ENCODE measurements at regions not wholly inside any gene's neighbourhood (a gene's known extent, or its start where the extent isn't known, plus 50 kb on each side); places are given as distances from the start of the nearest gene placed in this dataset.

DNA sequence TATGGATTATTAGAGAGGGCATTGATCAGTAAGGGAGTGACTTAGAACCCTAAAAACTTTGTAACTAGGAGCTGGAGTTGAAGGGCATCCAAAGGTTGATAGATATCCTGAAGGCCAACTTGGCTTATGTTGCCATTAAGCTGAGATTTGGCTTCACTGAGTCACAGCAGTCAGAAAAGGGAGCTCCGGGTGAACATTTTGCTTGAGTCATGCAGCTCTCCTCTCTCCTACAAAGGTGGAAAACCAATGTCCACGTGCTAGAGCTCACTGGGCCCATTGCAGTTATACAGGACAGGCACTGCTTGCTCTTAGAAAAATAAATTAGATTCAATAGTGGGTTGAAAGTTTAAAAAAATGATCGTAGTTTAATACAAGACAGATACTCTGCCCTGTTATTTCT is 87.3 kb upstream of the LRIG3 start:
- Histone ChIP-seq H3K4me1 (ENCODE audit: insufficient read depth, poor library complexity, severe bottlenecking) (no peaks in the 10 kb centered on the region), H3K4me3 (ENCODE audit: severe bottlenecking) (no peak overlapping the region), H3K27ac (ENCODE audit: poor library complexity, severe bottlenecking) (no peak overlapping the region), H3K36me3 (ENCODE audit: low read depth) (no peaks in the 10 kb centered on the region), H3K9me3 (ENCODE audit: severe bottlenecking) (no peaks in the 10 kb centered on the region), H3K27me3 (ENCODE audit: insufficient read depth, poor library complexity, severe bottlenecking) (no peaks in the 10 kb centered on the region)
- TF ChIP-seq, protein P1, sequence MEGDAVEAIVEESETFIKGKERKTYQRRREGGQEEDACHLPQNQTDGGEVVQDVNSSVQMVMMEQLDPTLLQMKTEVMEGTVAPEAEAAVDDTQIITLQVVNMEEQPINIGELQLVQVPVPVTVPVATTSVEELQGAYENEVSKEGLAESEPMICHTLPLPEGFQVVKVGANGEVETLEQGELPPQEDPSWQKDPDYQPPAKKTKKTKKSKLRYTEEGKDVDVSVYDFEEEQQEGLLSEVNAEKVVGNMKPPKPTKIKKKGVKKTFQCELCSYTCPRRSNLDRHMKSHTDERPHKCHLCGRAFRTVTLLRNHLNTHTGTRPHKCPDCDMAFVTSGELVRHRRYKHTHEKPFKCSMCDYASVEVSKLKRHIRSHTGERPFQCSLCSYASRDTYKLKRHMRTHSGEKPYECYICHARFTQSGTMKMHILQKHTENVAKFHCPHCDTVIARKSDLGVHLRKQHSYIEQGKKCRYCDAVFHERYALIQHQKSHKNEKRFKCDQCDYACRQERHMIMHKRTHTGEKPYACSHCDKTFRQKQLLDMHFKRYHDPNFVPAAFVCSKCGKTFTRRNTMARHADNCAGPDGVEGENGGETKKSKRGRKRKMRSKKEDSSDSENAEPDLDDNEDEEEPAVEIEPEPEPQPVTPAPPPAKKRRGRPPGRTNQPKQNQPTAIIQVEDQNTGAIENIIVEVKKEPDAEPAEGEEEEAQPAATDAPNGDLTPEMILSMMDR (IDR thresholded peaks at IDR 0.05; ENCODE audit: poor library complexity, severe bottlenecking): no peak
- DNase-seq (ENCODE audit: low spot score) (no peak), ATAC-seq (ENCODE audit: low read depth) (no peak)

DNA sequence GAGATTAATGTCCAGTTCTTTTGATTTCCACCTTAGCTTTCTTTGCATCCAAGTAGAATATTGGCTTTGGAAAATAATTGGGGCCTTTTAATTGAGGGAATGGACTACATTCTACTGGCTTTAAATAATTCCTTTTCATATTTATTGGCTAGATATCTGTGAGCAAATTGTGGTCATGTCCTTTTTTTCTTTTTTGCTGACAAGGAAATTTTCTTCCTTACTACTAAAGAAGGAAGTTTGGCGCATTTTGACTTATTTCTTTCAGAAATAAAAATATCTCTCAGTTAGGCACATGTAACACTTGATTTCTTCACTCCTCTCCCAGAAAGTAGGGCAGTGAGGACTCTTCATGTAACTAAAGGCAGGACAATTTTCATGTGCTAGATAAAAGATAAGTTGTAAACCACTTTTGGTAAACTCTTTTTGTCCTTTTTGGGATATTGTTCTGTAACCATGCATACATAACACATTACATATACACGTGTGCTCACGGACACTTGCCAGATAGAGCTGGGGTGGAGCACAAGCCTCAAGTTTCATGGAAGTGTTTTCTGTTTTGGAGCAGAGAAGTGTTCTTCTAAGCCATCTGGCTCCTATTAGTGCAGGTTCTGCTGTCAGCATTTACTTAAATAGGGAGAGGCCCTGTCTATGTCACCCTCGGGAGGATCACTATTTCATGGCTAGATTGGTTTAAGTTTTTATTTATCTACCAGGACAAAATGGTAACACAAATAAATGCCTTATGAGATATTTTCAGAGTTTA is 85.1 kb upstream of the LRIG3 start:
- no peaks in the 10 kb centered on the region for H3K4me1 ChIP-seq (ENCODE audit: insufficient read depth, poor library complexity, severe bottlenecking)
- no peaks in the 10 kb centered on the region for H3K36me3 ChIP-seq (ENCODE audit: low read depth)
- ATAC-seq (ENCODE audit: low read depth) (no peak), DNase-seq (ENCODE audit: low spot score) (no peak)
- H3K4me3 ChIP-seq (ENCODE audit: severe bottlenecking): no peak overlapping the region
- H3K27ac ChIP-seq (ENCODE audit: poor library complexity, severe bottlenecking): no peak overlapping the region
- no peaks in the 10 kb centered on the region for H3K9me3 ChIP-seq (ENCODE audit: severe bottlenecking)
- H3K27me3 ChIP-seq (ENCODE audit: insufficient read depth, poor library complexity, severe bottlenecking): no peaks in the 10 kb centered on the region
- TF ChIP-seq, protein P1 (IDR thresholded peaks at IDR 0.05; ENCODE audit: poor library complexity, severe bottlenecking): no peak

DNA sequence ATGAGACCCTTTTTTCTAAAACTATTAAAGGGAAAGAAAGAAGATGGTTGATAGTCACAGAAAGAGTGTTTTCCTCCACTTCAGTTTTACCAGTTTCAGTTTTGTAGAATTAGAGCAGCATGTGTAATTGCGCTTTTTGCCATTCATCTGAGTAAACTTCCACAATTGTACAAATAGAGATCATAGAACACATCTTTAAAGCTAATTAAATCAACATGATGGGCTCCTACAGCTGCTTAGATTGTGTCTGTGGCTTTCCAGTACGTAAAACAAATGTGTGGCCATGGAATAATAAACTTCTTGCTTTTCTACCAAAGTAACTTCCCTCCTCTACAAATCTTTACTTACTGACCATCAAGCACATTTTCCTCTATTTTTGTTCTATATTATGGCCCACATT is 84.2 kb upstream of the LRIG3 start:
- DNase-seq (ENCODE audit: low spot score) (no peak), ATAC-seq (ENCODE audit: low read depth) (no peak)
- Histone ChIP-seq H3K27me3 (ENCODE audit: insufficient read depth, poor library complexity, severe bottlenecking) (no peaks in the 10 kb centered on the region), H3K27ac (ENCODE audit: poor library complexity, severe bottlenecking) (no peak overlapping the region), H3K4me3 (ENCODE audit: severe bottlenecking) (no peak overlapping the region), H3K4me1 (ENCODE audit: insufficient read depth, poor library complexity, severe bottlenecking) (no peaks in the 10 kb centered on the region), H3K9me3 (ENCODE audit: severe bottlenecking) (no peaks in the 10 kb centered on the region), H3K36me3 (ENCODE audit: low read depth) (no peaks in the 10 kb centered on the region)
- TF ChIP-seq, protein P1 (IDR thresholded peaks at IDR 0.05; ENCODE audit: poor library complexity, severe bottlenecking): no peak

DNA sequence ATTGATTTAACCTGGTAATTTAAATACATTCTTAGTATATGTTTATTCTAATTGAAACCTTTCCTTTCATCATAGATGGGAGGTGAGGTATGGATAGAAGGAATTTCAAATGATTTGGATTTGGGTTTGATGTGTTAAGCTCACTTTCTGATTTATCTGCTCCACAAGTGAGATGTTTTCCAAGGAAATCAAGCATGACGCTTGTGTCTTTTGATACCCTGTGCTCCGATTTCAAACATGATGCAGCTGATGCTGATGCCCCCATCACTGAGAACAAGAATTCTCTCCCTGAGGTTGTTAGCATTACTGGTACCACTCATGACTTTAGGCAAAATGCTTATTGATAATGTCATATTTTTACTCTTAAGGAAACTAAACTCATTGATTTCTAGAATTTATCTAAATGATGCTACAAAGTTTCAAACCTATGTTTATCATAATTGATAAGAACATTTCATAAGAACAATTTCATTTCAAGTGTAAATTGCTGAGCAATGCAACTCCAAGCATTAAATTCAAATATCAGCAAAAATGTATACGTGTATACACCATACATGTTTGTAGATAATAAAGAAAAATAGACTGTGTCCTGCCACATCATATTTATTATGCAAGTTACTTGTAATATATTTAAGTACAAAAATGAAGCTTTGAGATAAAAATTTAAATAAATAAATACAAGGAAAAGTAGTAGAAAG is 75.5 kb upstream of the LRIG3 start:
- ATAC-seq (ENCODE audit: low read depth) (no peak), DNase-seq (ENCODE audit: low spot score) (no peak)
- H3K27ac ChIP-seq (ENCODE audit: poor library complexity, severe bottlenecking): no peak overlapping the region
- no peak overlapping the region for H3K4me3 ChIP-seq (ENCODE audit: severe bottlenecking)
- TF ChIP-seq, protein P1 (IDR thresholded peaks at IDR 0.05; ENCODE audit: poor library complexity, severe bottlenecking): no peak
- H3K4me1 ChIP-seq (ENCODE audit: insufficient read depth, poor library complexity, severe bottlenecking): no peaks in the 10 kb centered on the region
- no peaks in the 10 kb centered on the region for H3K9me3 ChIP-seq (ENCODE audit: severe bottlenecking)
- no peaks in the 10 kb centered on the region for H3K36me3 ChIP-seq (ENCODE audit: low read depth)
- H3K27me3 ChIP-seq (ENCODE audit: insufficient read depth, poor library complexity, severe bottlenecking): no peaks in the 10 kb centered on the region
